ENCODE measurements at regions not wholly inside any gene's neighbourhood (a gene's known extent, or its start where the extent isn't known, plus 50 kb on each side); places are given as distances from the start of the nearest gene placed in this dataset.

DNA sequence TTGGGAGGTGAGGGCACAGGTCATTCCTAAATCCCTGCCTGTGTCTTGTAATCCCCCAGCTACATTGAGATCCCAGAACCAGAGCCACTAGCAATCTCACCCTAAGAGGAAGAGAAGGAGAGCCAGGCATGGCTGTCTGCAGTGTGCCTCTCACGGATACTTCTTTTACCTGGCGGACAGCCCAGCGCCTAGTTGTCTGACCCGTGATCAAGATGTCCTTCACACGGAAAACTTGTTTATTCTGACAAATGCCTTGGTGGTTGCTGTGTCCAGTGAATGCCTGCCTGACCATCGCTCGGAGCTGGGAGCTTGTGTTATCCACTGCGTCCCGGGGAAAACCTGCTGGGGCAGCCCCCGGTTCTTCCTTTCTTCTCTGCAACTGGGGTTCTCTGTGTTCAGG is 140.5 kb upstream of the WSCD1 start:
- TF ChIP-seq EZH2 (IDR thresholded peaks at IDR 0.05) (no peak), POLR2AphosphoS5 (IDR thresholded peaks at IDR 0.05; ENCODE audit: borderline replicate concordance, low read depth, low read length) (no peak), FOXP2 (optimal IDR thresholded peaks at IDR 0.05; ENCODE audit: control extremely low read depth, extremely low read length, insufficient read depth) (no peak)

All from SK-N-MC (cell line).